Fibroblast of the aortic adventitia (primary cell): ENCODE measurements at regions not wholly inside any gene's neighbourhood (a gene's known extent, or its start where the extent isn't known, plus 50 kb on each side); places are given as distances from the start of the nearest gene placed in this dataset.

ENCODE experiments used
- DNase-seq: peaks from one replicate; pipeline ENCODE4 v3.0.0-alpha.2; 2010; ENCODE audit warnings: low read depth
- H3K4me3 ChIP-seq: 2 replicates; pipeline ENCODE4 v1.5.1; 2011; ENCODE audit warnings: low read depth, mild to moderate bottlenecking, control low read depth, low read length, moderate library complexity
- CTCF ChIP-seq: IDR thresholded peaks from 2 replicates; pipeline ENCODE4 v1.5.1; 2011; ENCODE audit warnings: mild to moderate bottlenecking, low read length, control low read depth, inconsistent platforms; ENCODE audit not compliant: insufficient read depth

- no peak overlapping the region for H3K4me3 ChIP-seq
- no peak for TF ChIP-seq CTCF
- no peak for DNase-seq
Observed at GRCh38 chr1:4153571-4153970, 253.5 kb upstream of the C1orf174 start.

DNA sequence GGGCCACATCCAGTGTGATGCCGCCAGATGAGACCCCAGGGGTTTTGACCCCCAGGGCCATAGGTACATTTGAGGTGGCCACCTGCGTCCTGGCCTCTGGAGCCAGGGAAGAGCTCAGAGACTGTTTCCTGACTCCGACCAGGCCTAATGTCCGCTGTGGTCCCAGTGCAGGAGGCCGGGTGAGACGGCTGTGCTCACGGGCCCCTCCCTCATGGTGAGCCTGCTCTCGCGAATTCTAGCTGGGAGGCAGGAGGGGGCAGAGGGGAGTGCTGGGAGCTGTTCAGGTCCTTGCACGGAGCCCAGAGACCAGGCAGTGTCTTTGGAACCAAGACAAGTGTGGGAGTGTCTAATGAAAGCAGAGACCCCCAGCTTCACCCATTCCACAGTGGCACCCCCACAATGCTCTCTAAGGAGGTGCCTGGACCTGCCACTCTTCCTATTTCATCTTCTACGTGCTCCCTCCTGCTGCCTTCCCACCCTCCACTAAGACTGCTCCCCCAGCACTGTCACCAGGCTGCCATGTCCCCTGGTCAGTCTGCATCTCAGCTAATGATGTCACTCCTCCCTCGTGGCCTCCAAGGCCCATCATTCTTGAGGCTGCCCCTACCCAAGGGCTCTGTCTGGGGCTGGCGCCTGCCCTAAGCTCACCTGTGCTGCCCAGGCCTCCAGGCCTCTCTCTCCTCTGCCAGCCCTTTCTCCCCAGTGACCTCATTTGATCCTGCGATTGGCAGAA is 256.3 kb upstream of the C1orf174 start:
- H3K4me3 ChIP-seq: no peak overlapping the region
- DNase-seq: no peak
- no peak for TF ChIP-seq CTCF

DNA sequence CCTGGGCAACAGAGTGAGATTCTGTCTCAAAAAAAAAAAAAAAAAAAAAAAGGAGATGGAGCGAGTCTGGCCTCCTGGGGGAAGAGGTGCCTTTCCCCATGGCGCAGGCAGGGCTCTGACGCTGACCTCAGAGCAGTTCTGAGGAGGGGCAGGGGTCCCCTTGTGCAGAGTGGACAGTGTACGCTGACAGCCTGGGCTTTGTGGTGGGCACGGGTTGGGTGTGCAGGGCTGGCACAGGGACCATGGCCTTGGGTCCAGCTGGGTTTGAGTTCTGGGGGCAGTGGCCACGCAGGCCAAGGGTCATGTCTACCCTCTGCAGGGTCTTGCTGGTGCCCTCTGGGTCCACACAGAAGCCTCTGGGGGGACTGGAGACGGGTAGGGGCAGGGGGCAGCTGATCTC is 260.1 kb upstream of the C1orf174 start:
- no peak for DNase-seq
- TF ChIP-seq CTCF: no peak
- no peak overlapping the region for H3K4me3 ChIP-seq

- no peak for TF ChIP-seq CTCF
- no peak overlapping the region for H3K4me3 ChIP-seq
- DNase-seq: no peak
Observed at GRCh38 chr1:4161366-4162006, 261.4 kb upstream of the C1orf174 start.

DNA sequence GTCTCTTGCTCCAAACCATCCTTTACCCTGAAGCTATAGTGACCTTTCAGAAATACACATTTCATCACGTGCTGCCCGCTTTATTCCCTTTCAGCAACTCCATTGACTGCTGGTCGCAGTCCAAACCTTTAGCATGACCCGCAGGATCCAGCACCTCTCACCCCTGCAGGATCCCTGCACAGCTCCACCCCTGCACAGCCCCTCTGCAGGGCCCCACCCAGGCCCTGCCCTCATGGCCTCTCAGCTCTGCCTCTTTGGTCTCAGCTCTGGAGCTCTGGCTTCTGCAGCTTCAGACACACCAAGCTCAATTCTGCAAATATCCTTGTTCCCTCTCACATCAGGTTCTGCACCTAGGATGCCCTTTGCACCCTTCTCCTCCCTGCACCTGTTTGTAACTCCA is 264.9 kb upstream of the C1orf174 start:
- no peak for DNase-seq
- TF ChIP-seq CTCF: no peak
- no peak overlapping the region for H3K4me3 ChIP-seq

GRCh38 chr1:4165686-4166300 is 265.7 kb upstream of the C1orf174 start:
- TF ChIP-seq CTCF: no peak

More at GRCh38 chr1:4165686-4166300, 265.7 kb upstream of the C1orf174 start:
- no peak overlapping the region for H3K4me3 ChIP-seq
- no peak for DNase-seq
